SKM-1 (cell line): ENCODE measurements at regions not wholly inside any gene's neighbourhood (a gene's known extent, or its start where the extent isn't known, plus 50 kb on each side); places are given as distances from the start of the nearest gene placed in this dataset.

Source experiments
- DNase-seq: peaks from one replicate; lab custom pipeline; 2025; ENCODE audit not compliant: unreplicated experiment; lab: John Stamatoyannopoulos, UW

DNA sequence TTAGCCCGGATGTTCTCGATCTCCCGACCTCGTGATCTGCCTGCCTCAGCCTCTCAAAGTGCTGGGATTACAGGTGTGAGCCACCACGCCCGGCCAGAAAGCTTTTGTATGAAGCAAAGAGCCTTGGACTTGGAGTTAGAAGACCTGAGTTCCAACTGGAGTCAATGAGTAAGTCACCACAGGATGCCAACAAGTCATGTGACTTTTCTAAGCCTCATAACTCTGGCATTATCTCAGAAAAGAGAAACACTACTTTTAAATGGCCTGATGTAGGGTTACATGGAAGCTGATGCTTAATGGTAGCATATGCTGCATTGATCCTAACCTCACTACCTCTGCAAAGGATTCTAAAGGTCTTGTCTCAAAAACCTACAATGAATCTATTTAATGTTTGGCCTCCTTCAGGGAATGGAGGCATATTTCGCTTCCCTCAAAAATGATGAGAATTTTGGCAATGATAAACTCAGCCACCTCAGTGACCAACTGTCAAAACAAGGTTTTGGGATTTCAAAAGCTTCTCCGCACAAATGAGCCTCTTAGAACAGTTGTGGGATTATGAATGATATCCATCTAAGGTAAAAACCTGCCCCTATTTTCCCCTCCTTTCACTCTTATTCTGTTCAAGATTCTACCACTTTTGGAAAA lies 236.8 kb downstream of the ACTL7B start:
- no peak for DNase-seq

DNA sequence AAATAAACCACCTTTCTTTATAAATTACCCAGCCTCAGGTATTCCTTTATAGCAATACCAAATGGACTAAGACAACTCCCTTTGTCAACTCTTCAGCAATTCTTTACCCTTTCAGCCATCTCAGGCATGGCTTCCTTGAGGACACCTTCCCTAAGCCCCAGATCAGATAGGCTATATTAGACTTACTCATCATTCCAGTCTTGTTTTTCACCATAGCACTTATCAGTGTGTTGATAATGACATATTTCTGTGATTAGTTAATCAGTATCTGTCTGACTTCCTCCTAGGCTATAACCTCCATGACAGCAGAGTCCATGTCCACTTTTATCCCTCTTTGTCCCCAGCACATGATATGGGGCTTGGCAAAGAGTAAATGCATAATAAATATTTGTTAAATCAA lies 238.1 kb downstream of the ACTL7B start:
- DNase-seq: no peak

DNA sequence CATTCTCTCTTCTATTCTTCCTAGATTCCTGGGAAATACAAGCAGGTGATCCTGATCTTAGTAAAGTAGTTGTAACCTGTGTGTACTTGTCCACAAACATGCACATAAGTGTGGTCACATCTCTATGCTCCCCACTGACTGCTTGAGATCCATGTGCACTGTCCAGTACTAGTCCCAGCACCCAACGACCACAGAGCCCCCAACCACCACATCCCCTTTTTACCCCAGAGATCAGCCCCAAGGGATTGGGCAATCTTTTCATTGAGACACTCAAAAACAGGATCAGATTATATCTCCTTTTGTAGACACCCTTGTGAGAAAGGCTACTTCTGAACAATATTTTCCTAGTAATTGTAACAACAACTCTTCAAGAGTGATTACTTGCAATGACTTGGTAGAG lies 240.6 kb downstream of the ACTL7B start:
- DNase-seq: peak; percentile 17

DNA sequence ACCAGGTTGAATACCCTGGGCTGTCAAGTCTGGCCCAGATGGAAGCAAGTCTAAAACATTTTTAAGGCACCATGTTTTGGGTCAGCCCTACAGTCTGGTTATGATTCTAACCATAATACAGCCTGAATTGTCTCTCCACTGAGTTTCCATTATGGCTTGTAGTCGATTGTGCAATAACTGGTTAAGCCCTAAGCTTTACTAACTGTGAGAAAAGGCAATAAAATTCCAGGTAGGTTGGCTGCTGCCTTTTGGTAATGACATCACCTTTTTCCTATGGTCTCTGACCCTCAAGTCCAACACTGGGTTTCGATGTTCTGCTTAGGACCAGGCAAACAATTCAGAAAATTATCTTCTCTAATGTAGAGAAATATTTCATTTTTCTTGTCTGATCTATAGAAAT lies 243.3 kb downstream of the ACTL7B start:
- no peak for DNase-seq

DNA sequence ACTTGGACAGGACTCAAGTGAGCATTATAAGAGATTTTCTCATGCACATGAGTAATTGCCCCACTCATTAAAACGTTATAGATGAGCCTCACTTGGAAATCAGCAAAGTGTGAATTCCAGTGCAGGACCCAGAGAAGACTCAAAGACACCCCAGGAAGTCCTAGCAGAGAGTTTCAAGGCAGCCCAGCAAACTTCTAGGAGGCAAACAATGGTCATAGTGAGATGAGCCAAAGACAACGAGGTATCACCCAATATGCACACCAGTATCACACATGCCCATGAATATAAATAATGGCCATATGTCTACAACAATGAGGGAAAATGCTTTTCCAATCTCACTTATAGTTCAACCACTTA lies 245.9 kb downstream of the ACTL7B start:
- DNase-seq: no peak

DNA sequence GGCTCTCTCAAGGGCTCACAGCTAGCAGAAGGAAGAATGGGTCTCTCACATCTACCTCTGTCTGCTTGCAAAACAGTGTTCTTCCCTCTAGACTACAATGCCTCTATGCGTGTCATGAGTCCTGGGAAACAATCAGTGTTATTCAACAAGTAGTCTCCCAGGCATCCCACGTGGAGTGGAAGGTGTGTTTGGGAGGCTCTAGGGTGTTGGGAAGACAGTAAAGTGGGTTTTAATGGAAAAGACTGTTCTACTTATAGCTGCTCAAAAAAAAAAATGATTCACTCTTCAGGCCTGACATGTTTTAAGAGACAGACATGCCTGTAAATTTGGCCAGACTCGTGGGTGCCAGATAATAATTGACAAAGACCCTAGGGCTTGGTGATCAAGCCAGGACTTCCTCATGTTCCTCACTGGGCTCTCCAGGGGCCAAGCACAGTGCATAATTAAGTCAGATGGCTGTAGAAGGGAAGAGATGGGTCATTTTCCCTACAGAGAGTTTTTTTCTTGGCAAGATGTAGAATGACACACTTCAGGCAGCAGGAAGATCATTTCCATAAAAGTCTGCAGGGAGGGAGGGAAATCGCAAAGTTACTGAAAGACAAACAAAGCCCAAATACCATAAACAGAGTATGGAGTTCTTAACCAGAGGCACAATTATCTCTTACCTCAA lies 246.4 kb downstream of the ACTL7B start:
- DNase-seq: no peak

DNA sequence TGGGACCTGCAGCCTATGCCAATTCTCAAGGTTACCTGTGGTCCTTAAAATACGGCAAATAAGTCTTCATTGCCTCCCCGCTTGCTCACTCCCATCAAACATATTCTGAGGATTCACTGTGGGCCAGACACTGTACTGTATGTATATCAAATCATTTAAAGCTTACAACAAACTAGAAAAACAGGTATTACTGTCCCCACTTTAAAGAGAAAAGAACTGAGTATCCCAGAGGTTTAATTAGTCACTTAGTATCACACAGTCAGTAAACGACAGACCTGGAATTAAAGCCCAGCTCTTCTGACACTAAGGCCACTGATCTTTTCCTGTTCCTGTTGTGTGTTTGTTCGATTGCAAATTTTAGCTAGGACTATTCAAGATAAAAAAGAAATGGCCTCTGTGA lies 248.2 kb downstream of the ACTL7B start:
- DNase-seq: no peak

DNA sequence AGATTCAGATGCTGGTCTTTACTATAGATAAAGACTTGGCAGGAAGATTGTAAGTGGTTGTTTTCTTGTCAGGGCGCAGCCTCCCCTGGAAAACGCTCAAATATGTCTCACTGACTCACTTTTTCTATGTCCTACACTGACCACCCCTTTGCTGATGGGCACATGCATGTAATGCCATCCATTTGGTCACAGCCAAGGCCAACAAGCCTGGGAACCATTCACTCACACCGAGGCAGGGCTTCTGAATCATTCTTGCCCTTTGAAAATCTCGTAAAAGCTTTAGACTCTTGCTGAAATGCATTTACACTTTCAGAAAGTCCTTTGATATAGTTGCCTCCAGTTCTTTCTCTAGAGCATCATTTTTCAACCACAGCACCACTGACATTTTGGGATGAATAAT lies 249.4 kb downstream of the ACTL7B start:
- no peak for DNase-seq

DNA sequence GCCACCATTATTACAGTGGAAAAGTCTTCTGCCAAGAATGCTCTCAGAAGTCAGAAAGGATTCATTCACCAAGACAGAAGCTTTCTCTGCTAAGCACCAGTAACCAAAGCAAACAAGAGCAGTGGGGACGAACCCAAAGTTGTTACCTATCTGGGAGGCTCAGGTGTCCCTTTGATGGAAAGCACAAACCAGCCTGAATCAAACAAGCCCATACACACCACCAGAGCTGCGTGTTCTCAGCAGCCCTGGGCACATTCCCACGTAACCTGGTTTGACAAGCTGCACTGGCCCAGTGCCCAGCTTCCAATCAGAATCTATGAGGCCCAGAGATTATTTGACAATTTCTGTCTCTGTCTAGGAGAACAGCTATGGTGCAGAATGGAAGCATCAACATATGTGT lies 252.6 kb downstream of the ACTL7B start:
- no peak for DNase-seq

DNA sequence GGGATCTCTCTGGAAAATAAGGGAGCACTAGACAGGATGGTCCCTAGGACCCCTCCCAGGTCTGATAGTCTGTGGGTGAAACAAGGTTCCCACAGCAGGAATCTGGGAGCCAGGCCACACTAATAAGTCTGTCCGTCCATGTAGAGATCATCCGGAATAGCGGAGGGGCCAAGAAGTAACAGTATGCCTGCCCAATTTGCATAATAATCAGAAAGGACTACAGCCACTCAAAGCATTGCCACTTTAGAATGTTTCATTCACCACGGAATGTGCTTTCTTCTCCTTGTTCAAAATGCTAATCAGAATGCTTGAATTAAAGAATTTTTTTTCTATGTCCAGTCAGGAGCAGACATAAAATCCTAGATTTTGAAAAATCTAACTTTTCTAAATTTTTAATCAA lies 254.9 kb downstream of the ACTL7B start:
- DNase-seq: no peak

DNA sequence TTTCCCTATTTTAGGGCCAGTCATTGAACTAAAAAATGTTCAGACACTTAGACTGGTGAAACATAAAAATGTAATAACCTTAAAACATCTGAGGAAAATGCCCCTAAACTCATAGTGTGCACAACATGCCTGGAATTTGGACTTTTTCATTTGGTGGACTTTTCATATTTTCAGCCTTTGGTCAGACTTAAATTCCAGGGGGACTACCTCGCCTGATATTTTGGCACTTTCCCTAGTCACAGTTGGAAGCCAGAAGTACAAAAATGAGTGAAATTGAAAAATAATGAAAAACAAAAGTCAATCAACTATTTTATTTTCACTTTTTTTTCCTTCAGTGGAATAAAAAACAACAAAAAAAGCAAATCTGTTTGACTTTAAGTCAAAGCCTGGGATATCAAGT lies 256.2 kb downstream of the ACTL7B start:
- DNase-seq: no peak

DNA sequence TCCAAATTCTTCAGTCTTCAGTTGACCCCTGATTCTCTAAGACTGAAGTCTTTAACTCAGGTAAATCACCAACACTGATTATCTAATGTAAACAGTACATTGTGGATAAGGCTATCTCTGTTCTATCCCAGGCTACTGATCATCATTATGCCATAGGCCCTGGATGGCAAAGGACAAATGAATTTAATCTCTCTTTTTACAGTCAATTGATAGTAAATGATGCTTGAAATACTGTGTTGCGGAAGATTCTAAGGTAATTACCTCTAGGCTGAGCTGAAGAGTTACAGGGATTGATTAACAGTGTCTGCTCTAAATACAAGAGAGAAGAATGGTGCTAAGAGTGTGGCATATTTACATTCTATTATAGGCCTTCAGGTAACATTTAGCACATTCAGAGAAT lies 264.7 kb downstream of the ACTL7B start:
- no peak for DNase-seq

DNA sequence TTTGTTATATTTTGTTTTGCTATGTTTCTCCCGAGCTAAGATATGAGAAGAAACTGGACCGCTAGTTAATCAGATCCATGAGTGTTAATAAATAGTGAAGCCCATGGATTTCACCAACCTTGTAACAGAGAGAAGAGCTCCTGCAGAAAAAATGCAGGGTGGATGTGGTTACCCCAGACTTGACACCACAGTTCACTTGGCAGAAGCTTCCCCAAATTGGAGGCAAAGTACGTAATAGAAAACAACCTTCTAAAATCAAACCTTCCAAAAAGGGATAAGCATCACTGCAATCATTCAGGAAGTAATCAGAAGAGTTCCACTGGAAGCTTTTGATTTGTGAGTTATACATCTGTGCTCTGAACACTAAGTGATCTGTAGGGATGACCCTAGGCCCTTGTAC lies 267.5 kb downstream of the ACTL7B start:
- no peak for DNase-seq

DNA sequence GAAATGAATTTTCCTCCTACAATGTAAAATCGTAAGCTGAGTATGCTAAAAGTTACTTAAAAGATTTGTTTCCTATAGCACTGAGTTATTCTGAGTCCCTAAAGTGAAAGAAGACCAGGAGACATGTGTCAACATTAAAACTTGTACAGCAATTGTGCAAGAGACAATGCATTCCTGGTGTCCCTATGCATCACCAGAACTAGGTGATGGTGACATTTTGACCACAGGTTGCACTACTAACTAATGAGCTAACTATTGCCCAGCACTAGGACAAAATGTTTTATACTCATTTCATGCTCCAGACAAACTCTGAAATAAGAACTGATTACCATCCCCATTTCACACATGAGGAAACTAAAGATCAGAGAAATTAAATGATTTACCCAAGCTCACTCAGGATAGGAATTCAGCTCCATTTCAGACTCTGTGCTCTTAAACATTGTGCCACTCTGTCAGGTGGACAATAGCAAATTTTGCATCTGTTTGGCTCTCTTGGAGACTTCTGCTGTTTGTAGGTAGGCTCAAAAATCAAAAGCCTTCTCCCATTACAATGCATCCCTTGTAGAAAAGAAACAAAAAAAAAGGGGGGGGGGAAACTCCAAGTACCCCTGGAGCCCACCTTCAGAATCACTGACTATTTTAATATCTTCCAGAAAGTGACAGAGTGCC lies 269.2 kb downstream of the ACTL7B start:
- no peak for DNase-seq

DNA sequence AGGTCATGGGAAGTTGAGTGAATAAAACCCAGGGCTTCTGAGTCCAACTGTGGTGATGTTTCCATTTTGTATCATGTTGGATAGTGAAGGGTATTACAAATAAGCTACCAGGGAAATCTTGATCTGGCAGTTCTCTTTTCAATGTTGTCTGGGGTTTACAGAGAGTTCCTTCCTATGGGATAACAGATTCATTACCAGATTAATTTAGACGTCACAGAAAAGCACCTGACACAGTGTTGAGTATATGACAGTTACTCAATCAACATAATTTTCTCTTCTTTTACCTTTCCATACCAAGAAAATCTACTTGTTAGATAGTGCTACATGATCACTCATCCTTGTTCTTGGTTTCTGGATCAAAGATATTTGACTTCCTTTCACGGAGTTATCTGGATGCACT lies 270.9 kb downstream of the ACTL7B start:
- DNase-seq: no peak

DNA sequence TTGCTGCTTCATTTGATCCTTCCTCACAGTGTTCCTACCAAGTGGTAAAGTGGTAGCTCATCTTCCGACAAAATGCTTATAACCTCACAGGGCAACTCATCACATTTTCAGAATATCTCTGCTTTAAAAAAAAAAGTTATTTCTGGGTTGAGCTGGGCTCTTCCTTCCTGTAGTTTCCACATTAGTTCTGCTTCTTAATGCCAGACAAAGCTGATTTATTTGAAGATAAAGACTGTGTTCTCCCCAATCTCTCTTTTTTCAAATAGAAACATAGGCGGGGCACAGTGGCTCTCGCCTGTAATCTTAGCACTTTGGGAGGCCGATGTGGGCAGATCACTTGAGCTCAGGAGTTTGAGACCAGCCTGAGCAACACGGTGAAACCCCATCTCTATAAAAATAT lies 273.1 kb downstream of the ACTL7B start:
- DNase-seq: no peak

DNA sequence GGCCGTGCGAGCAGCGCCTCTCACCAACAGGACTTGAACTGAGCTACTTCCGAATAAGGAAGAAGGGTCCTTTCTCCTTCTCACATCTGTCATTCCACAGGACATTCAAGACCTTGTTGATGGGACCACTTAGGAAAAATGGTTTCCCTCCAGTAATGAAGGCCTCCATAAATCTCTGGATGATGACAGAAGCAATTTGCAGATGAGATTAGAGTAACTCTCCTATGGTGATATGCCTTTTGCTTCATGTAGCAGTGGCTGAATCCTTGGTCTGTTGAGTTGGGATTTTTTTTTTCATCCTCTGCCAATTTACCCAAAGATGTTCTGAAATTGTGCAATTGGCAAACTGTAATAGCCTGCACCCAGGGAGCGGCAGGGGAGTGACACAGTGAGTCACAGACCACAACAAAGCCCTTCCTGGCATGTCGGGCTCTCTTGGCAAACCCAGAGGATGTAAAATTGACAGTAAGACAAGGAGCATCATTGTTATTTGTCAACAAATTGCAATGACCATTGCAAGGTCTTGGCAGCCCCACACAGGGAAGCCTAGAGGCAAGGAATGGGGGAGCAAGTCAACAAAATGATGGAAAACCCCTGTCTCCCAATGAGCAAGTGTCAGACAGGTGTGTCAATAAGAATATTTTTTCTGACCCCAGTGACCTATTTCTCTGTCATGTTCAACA lies 275.9 kb downstream of the ACTL7B start:
- DNase-seq: no peak

DNA sequence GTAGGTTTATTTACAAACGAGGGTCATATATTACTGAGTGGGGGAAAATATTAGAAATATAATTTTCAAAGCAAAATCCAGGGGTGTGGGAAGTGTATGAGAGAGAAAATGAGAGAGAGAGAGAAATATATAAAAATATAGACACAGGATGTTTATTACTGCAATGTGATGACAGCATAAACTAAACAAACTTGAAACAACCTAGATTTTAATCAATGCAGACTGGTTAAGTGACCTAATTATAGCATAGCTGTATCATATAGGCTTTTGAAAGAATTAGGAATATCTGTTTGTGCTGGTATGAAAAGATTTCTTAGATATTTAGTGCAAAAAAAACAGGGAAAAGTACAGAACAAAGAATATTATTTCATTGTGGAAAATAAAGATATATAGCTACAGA lies 280.5 kb downstream of the ACTL7B start:
- no peak for DNase-seq

DNA sequence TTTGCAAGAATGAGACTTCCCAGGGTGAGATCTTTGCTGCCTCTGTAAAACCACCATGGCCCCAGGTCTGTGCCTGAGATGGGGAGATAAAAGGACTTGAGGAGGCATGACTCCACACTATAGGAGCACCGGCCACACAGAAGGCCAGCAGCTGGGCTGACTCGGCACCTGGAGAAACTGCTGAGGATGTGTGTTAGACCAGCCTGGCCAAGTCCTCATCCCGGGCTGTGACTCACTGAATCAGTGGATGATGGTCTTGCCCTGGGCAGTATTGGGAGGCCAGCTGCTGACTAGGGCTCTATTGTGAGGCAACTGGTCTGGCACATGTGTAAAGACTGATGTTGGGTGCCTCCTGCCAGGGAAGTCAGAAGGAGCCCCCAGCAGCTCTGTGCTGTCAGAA lies 286.2 kb downstream of the ACTL7B start:
- DNase-seq: no peak

DNA sequence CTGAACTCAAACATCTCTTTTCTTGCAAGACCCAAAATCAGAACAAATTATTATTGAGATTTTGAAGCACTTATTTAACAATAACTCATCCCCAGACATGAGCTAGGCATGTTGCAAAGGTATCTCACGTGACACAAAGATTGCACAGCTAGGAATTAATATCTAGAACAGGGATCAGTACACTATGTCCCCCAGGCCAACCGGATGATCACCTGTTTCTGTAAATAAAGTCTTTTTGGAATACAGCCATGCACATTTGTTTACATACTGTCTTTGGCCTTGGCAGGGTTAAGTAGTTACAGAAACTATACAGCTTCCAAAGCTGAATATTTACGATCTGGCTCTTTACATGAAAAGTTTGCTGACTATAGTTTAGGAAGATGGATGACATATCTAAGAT lies 287.7 kb downstream of the ACTL7B start:
- DNase-seq: no peak

DNA sequence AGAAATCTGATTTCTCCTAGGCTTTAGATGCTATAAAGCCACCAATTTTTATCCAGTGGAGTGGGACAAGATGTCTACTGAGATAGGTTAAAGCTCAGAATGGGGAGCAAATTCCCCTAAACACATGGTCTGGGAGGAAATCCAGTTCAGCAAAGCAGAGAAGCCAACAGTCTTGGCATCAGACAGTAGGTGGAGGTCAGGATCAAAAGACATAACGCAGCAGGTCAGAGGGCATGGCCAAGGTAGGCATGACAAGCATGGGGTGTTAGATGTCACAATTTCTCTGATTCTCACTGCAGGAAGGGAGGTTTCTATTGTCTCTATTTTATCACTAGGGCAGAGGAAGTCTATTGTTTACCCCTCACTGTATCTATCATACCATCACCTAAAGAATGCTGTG lies 288.2 kb downstream of the ACTL7B start:
- DNase-seq: no peak
